HG02759 (cell line): ENCODE measurements at regions not wholly inside any gene's neighbourhood (a gene's known extent, or its start where the extent isn't known, plus 50 kb on each side); places are given as distances from the start of the nearest gene placed in this dataset.

Experiments used
- ATAC-seq: cut with Tn5 transposase; IDR thresholded peaks from one replicate; pipeline ENCODE4 v1.9.1; 2021; ENCODE audit warnings: mild to moderate bottlenecking, moderate library complexity; ENCODE audit not compliant: unreplicated experiment

DNA sequence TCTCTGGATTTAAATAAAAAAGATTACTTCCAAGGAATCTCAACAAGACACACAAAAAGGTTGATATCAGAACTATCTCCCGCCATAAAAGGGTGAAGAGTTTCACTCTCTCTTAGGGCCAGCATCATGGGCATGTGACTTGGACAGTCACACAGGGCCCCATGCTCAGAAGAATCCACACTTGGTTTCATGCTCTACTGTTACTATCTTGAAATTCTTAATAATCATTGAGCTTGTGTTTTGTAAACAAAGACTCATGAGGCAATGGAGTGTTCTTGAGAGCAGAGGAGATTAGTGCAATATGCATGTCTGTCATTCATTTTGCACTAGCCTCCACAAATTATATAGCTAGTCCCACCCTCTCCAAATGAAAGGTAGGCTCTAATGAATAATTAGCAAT, 58.4 kb downstream of the HMHB1 start:
- no peak for ATAC-seq

DNA sequence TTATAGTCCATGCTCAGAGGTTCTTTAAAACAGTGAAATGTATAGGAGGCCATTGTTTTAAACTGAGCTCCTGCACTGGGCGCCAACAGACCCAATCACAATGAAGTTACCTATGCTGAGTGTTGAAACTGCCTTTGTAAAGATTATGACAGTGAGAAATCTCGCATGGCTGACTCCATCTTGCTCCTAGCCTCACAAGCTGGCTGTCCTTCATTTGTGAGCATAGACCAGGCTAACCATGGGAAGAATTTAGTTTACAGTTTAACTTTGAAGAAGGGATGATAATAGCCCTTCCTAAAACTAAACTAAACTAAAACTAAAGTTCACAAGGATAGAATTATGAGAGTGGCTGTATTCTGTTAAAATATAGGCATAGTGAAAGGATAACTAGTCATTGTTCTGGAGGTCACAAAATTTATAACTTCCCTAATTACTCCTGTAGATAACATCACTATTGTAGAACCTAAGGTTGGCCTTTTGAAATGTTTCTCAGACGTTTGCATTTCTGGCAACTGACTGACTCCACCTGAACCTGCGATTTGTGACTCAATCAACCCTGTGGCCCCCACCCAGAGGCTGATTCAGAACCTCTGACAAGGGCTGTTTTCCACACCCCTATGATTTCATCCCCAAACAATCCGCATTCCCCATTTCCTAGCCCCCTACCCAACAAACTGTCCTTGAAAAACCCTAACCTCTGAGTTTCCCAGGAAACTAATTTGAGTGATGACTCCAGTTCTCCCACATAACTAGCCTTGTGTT, 59.1 kb downstream of the HMHB1 start:
- no peak for ATAC-seq

DNA sequence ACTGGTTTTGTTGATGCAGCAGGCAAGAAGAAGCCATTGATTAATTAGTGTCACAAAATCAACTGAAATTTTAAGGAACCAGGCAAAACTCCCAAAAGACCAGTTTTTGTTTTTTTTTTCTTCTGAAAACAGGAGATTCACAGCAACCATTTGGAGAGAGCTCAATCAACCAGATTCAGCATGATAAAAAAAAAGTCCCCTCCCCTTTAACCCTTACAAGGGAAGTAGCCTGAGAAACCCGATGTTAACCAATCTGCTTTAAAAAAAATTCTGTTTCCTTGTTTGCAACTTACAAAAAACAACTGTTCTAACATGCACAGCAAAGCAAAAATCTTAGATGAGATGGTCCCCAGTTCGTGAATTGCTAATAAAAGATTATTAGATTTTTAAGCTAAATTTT, 59.7 kb downstream of the HMHB1 start:
- no peak for ATAC-seq

DNA sequence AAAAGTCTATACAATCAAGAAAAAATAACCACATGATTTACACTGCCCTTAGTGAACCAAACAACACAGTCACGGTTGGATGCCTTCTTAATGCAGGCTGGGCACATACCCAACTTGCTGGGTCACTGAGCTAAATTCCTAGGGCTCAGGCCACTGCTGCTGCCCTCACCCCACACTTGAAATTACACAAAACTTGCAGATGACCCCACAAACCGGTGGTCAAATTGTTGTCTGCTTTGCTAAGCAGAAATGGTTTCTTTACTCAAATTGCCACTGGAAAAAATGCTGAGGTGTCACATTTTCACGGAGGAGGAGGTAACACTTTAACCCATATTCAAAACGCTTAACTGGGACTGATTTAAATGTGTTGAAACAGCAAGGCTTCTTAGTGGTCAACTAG, 62.4 kb downstream of the HMHB1 start:
- no peak for ATAC-seq

DNA sequence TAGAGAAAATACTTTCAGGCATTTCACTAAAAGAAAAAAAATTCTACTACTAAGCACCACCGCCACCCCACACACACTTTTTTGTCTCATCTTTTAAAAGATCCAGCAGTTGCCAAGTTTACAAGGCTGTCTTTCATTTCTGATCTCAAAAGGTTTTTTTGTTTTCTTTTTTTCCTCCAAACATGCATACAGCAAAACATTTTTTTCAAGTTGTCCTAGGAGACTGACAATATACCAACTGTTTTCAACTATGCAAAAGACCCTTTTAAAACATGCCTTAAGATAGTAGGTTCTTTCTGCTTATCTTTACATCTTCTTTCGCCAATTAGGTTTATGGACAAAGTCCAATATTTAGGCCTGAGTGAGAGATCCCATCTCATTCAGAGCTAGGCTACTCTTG, 65.2 kb downstream of the HMHB1 start:
- no peak for ATAC-seq

DNA sequence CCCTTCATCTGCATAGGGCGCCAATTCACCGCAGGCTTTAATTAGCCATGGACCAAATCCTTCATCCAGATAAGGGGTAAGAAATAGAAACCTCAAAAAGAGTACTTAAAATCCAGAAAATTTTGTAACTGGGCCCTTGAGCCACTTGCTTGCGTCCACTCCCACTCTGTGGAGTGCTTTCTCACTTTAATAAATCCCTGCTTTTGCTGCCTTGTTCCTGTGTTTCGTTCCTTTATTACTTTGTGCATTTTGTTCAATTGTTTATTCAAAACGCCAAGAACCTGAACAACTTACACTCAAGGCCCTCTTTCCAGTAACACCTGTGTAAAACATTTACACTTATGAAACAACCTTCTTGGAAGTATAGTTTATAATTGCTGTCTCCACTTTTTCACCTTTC, 66.5 kb downstream of the HMHB1 start:
- no peak for ATAC-seq

DNA sequence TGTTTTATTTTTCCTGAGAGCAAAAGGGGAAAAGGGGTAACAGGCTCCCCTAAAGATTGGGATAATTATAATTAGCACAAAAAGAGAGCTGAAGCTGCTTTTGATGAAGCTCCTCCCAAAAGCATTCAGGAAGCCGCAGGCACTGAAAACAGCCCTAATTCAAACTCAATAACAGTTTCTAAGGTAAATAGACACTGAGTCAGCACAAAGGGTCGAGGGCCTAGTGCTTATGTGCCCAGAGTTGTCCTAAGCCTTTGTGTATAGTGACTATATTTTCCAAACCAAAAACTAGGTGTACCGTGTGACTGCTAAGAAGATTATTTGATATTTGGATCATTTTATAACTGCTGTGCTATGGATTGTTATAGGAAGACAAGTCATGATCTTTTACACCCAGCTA, 67.7 kb downstream of the HMHB1 start:
- no peak for ATAC-seq

DNA sequence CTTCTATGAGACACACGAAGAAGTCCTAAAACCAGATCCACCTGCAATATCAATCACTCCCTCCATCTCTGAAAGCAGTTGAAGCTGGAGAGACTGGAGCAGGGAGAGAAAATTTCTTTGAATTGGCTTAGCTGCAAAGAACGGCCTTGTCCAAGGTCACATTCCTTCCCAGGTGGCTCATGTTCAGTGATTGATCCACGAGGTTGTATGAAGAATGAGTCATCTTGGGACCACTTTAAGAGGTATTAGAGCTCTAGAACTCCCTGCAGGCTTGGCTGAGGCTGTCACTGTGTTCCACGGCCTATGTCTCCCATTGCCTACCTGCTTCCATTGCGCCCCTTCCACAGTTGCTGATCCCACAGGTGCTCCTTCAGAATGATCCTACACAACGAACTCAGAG, 68.2 kb downstream of the HMHB1 start:
- no peak for ATAC-seq

DNA sequence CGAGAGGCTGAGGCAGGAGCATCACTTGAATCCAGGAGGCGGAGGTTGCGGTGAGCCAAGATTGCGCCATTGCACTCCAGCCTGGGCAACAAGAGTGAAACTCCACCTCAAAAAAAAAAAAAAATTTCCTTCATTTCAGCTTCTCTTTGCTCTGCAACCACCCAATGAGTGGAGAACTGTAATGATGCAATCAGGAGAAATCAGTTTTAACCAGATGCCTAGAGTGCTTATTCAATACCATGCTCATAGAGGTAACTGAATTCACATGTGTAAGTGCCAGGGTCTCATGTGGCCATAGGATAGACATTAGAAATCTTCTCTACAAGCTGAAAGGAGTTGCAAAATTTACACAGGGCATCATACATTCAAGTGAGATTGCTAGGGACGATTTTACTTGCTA, 70.6 kb downstream of the HMHB1 start:
- ATAC-seq: no peak

DNA sequence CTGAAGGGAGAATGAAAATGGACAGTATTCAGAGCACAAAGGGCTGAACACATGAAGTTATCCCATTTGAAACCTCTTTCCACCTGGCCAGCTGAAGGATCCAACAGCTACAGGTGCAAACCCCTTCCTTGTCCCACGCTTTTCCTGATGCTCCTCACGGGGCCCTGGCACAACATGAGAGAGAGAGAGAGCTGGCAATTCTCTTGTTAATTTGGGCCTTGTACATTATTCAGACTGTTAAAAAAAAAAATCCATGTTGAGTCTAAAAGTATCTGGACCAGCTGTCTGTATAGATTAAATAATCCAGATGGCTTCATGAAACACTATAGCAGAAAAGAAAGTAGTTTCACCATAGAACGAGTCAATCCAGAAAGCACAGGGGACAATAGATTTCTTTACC, 74.1 kb downstream of the HMHB1 start:
- ATAC-seq: no peak

DNA sequence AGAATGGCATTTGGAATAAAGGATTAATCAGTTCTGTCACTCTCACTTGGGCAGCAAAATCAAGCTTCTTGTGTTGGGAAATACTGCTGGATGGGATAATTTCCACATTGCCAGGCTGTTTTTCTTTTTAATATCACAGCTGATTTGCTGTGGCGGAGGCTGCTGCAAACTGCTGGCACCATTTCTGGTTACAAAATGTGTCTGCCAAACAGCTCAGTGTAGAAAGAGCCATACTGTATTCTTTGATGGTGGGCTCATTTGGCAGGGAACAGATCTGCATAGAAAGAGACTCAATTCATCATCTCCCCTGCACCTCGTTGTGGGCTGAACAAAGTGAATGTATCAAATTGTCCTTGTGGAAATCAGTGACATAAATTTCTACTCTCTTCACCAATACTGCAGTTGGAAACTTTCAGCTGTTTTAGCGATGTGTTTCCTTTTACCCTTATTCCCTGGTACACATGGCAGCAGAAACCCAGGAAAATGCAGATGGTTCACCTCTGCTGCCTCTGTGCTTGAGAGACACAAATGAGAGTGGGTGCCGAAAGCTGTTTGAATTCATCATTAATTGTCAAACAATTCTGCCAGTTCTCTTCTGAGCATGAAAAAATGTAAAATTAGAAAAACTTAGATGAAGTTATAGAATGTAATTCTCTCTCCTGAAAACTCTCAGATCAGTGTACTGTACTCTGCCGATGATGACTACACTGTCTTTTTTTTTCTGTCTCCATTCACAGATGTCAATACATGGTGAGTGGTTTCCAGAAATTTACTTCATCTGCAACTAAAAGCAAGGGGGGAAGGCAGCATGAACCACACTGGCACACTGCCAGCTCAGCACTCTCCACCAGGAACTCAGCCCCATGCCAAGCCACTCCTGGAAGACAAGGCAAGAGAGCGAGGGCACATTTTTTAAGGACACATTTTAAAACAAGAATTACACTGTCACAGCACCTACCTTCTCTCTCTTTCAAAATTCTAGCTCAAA, 75.0 kb downstream of the HMHB1 start:
- no peak for ATAC-seq

DNA sequence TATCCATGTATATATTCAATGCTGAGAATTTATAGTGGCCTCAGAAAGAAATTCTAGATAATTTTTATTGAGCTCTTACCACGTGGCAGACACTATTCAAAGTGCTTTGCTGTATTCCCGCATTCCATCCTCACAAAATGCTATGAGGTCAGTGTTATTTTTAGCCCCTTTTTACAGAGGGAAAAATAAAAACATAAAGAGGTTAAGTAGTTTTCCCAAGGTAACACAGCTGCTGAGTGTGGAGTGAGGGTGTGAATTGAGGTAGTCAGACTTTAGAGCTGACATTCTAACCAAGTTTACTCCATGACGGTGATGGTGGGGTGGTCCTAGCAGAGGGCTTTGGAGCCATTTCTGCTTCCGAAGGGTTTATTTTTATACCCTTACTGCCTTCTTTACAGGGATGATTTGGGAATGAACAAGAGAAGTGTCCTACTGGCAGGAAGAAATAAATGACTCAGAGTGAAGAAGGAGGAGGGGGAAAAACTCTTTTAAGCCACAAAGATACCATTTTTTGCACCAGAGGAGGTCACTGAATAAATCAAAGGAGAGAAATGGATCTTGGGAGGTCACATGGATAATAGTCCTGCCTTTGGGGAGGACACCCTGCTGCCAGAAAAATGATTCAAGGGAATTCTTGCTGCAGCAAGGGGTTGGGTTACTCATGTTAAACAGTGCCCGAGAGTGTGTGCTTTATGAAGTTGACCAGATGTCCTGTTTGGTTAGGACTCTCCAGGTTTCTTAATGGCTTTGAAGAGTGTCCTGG, 76.1 kb downstream of the HMHB1 start:
- ATAC-seq: no peak

DNA sequence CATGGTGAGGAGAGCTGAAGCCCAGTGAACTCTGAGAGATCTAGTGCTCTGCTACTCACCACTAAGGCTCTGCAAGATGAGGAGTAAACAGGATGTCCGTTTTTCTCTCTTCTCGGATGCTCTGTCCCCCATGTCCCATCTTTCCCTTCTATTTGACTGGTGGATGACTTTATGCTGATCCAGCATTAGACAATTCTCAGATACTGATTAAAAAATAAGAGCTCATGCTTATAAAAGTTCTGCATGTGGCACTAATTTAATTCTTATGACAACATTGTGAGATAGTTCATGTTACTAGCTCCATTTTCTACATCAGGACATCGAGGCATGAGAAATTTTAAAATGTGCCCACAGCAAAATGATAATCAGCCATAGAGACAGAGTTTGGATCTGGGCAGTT, 77.0 kb downstream of the HMHB1 start:
- no peak for ATAC-seq

DNA sequence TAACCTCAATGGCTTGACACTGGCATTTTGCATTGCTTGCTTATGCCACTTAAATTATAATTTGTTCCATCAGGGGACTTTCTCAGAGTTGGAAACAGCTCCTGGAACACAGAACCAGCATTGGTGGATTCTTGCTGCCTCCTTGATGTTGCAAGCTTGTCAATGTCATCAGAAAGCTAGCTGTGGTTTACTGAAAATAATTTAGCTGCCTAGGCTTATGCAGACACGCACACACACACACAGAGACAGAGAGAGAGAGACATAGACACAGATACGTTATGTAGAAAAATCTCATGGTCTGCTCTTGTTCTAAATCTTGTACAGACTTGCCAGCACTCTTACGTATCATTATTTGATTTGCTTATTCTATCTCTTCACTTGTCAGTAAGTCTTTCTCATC, 78.0 kb downstream of the HMHB1 start:
- no peak for ATAC-seq

DNA sequence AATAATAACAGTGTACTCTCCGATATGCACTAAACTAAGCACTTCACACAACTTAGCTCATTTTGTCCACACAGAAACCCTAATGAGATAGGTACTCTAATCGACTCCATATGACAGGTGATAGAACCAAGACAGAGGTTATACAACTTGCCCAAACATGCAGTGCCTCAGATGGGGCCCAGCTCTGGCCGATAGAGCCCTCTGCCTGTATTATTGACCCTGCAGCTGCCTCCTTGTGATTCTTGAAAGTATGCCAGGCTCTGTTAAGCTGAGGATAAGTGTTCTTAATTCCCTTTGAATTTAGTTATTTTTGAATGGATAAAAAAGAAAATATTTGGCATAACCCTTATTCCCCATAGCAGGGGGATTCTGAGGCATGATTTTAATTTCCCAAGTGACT, 78.5 kb downstream of the HMHB1 start:
- no peak for ATAC-seq

DNA sequence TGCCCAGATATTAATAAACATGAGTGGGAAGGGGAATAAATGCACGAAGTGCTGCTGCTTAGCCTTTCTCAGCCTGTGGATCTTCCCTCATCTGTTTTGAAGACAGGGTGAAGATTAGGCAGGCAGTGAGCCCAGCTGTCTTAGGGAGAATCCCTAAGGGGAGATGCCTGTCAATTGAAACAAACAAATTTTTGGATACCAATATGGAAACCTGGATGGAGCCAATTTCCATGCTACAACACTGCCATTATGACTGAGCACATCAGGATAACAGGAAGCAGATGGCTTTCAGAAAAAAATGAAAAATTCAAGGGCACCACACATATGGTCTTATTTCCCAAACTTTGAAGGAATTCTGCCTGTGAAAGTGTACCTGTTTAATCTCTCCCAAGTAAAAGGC, 80.3 kb downstream of the HMHB1 start:
- no peak for ATAC-seq

DNA sequence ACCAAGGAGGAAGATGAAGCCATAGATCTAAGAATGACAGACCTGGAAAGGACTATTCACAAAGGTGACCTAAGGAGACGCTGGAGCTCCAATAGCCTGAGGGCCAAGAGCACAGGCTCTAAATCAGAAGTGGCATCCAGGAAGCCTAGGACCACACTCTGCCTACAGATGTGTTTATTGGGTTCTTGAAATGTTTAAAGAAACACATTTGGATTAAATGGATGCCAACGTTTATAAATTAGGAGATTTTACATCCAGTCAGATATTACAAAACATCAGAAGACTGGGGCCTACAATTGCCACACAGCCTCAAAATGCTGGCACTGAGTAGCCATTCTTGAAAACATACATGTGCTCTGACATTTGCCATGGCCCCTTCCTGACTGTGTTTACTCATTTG, 80.9 kb downstream of the HMHB1 start:
- ATAC-seq: no peak

DNA sequence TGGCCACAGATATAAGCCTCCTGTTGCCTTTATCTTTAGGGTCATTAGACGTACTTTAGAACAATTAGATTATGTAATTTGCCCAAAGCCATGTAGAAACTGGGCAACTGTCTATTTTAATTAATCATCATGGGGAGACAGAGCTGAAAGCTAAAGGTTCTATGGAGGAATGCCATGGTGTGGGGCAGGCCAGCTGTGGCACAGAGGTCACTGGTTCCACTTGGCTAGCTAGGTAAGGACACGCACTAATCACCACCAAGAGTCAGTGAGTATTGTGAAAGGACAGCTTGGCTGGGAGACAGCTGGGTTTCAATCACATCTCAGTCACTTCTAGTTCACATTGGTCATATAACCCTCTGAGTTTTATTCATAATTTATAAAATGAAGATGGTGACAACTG, 81.7 kb downstream of the HMHB1 start:
- ATAC-seq: no peak

DNA sequence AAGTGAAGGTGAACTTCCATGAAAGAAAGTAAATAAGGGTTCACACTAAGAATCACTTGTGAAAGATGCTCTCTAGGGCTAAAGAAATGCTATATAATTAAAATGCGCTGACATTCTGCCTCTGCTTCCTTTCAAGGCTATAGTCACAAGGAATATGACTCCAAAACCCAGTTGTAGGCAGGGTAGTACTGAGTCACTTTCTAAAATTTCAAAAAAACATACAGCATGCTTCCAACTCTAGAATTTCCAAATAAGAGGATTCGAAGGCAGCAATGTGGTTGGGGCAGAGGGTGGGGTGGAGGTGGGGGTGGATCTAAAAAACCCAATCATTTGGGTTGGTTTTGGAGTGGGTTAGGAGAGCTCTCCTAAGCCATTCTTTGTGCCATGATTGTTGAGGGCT, 84.6 kb downstream of the HMHB1 start:
- ATAC-seq: no peak

DNA sequence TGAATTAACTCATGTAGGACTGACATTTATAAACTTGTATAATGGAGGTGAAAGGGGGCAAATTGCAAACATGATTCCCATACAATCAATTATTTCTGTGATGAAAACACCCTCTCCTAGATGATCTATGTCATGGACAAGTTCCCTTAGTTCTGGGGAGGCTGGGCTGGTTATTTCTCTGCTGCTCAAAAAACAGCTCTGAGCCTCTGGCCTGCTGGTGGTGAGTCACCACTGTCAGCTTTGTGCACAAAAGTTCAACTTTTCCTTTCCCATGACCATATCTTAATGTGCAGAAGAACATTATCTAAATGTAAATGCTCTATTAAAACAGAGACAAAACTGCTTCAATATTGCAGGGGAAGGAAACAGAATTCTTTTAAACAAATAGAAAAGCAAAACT, 85.0 kb downstream of the HMHB1 start:
- no peak for ATAC-seq

DNA sequence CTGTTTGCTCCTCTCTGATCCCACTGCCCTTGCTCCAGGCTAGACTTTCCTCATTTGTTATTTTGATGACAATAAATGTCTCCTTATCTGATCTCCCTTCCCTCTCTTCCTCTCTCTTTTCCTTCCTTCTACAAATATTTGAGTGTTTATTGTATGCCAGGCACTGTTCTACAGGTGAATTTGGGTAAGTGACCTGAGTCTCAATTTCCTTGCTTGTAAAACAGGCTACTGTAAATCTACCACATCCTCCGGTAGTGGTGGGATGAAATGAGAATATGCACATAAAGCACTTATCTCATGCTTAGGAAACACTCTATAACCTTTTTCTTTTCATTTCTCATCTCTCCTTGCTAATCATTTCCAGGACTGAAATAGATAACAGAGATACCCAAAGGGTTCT, 86.4 kb downstream of the HMHB1 start:
- no peak for ATAC-seq
